ENCODE measurements at regions not wholly inside any gene's neighbourhood (a gene's known extent, or its start where the extent isn't known, plus 50 kb on each side); places are given as distances from the start of the nearest gene placed in this dataset.

DNA sequence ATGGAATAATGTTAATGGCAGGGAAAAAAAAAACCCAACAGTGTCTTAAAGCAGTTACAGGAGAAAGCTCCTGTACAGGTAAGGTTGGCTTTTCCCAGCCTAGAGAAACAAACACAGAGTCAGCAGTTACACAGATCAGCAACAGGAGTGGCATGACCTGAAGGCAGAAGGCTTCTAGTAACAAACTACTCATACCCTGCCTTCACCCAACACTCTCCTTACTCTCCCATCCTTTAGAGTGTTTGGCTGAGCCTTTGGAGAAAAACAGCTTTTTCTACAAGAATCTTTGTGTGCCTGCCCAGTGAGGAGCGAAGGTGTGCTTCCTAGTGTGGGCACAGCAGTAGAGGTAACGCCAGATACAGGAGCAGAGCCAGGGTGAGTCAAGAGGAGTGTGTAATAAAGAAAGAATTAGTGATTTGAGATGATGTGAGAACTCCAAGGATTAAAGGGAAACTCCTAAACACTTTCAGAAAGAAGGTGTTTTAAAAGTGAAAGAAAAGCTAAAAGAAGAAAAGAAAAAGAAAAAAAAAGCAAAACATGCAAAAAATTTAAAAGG lies 152.7 kb downstream of the POLR2M start:
- Histone ChIP-seq H3K9ac (no peak overlapping the region), H3K4me1 (ENCODE audit: control insufficient read depth in 1 of 2, insufficient read depth in 2 of 2, low read depth in 1 of 2, low read length in 1 of 2) (no peaks in the 10 kb centered on the region), H3K9me2 (no peaks in the 10 kb centered on the region), H3K9me3 (no peaks in the 10 kb centered on the region), H3K4me2 (no peak overlapping the region), H3K27ac (ENCODE audit: low read depth in 2 of 2, low read length in 1 of 2) (no peak overlapping the region), H3F3A (replicated peaks; ENCODE audit: insufficient read depth) (peaks cover 6% of the 10 kb centered on the region), H2AFZ (ENCODE audit: low read depth) (no peak overlapping the region), H3K79me2 (ENCODE audit: insufficient read depth) (no peaks in the 10 kb centered on the region), H3K27me3 (ENCODE audit: insufficient read depth) (no peaks in the 10 kb centered on the region; the same call in 1 of the 2 replicates), H3K36me3 (replicated peaks in 1 of 2; ENCODE audit: control insufficient read depth in 1 of 2, insufficient read depth in 2 of 2, low read length in 1 of 2) (no peaks in the 10 kb centered on the region), H4K20me1 (ENCODE audit: insufficient read depth) (no peaks in the 10 kb centered on the region), H3K4me3 (ENCODE audit: low read depth in 2 of 2, low read length in 1 of 2) (no peak overlapping the region)
- WGBS (ENCODE audit: low lambda C conversion rate) = 35% methylated on average over 2 of the region's 2 CpGs
- TF ChIP-seq FOXM1 (IDR thresholded peaks at IDR 0.05; ENCODE audit: low read depth) = no peak
- TF ChIP-seq, protein P1, sequence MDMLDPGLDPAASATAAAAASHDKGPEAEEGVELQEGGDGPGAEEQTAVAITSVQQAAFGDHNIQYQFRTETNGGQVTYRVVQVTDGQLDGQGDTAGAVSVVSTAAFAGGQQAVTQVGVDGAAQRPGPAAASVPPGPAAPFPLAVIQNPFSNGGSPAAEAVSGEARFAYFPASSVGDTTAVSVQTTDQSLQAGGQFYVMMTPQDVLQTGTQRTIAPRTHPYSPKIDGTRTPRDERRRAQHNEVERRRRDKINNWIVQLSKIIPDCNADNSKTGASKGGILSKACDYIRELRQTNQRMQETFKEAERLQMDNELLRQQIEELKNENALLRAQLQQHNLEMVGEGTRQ (IDR thresholded peaks at IDR 0.05; ENCODE audit: borderline replicate concordance, low read depth, low read length) = no peak
- ChIA-PET POLR2A (no interaction called here), CTCF (interaction anchor here (1.2 to 16.2 kb wide), 16 partner anchors 10 to 323 kb away, joined by 3 to 315 read pairs (median 6); partner anchors contain the start of gene ALDH1A2)
- DNase-seq = no peak

DNA sequence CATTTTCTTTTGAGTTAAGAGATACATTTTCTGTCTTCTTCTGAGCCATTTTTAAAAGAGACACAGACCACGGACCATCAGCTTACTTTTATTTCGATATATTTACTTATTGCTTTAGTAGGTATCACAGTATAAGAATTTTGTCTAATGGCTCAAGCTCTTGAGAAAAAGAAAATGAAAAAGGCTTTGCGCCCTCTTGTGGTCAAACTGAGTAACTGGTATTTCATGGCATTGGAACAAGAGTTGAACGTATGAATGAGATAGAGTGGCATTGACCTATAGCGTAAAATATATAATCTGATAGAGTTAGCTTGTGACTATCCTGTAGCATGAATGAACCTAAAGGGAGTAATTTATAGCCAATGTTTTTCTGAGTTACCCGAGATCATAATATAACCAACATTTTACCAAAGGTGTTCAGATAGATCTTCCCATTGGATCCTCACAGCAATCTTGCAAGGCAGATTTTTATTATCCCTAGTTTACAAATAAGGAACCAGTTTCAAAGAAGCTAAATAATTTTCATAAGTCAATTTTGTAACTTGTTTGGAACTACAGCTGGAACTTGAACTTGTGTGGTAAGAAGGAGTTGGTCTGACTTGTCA lies 154.6 kb downstream of the POLR2M start:
- POLR2A ChIA-PET = no interaction called here
- no peaks in the 10 kb centered on the region for H3K79me2 ChIP-seq (ENCODE audit: insufficient read depth)
- no peaks in the 10 kb centered on the region for H3K36me3 ChIP-seq (replicated peaks in 1 of 2; ENCODE audit: control insufficient read depth in 1 of 2, insufficient read depth in 2 of 2, low read length in 1 of 2)
- no peak overlapping the region for H2AFZ ChIP-seq (ENCODE audit: low read depth)
- H3K9ac ChIP-seq = no peak overlapping the region
- 24% methylated on average over 6 of the region's 6 CpGs for WGBS (ENCODE audit: low lambda C conversion rate)
- H3K27me3 ChIP-seq (ENCODE audit: insufficient read depth) = no peaks in the 10 kb centered on the region; the same call in 1 of the 2 replicates
- H3K4me1 ChIP-seq (ENCODE audit: control insufficient read depth in 1 of 2, insufficient read depth in 2 of 2, low read depth in 1 of 2, low read length in 1 of 2) = no peaks in the 10 kb centered on the region
- peaks cover 6% of the 10 kb centered on the region for H3F3A ChIP-seq (replicated peaks; ENCODE audit: insufficient read depth)
- H3K9me2 ChIP-seq = no peaks in the 10 kb centered on the region
- H3K9me3 ChIP-seq = no peaks in the 10 kb centered on the region
- DNase-seq = peak; percentile 24
- H3K4me2 ChIP-seq = no peak overlapping the region
- no peaks in the 10 kb centered on the region for H4K20me1 ChIP-seq (ENCODE audit: insufficient read depth)
- no peak overlapping the region; a peak in 1 of 4 replicates for H3K4me3 ChIP-seq (ENCODE audit: low read depth in 2 of 2, low read length in 1 of 2)
- TF ChIP-seq SMC3 (IDR thresholded peaks at IDR 0.05; ENCODE audit: low read depth, low read length) = peak; percentile 89
- TF ChIP-seq RAD21 (IDR thresholded peaks at IDR 0.05; ENCODE audit: low read length) = peak; percentile 81
- TF ChIP-seq SIN3A (IDR thresholded peaks at IDR 0.05; ENCODE audit: borderline replicate concordance, low read depth, low read length) = no peak
- no peak for TF ChIP-seq RFX5 (IDR thresholded peaks at IDR 0.05; ENCODE audit: low read length)
- TF ChIP-seq, protein P2, sequence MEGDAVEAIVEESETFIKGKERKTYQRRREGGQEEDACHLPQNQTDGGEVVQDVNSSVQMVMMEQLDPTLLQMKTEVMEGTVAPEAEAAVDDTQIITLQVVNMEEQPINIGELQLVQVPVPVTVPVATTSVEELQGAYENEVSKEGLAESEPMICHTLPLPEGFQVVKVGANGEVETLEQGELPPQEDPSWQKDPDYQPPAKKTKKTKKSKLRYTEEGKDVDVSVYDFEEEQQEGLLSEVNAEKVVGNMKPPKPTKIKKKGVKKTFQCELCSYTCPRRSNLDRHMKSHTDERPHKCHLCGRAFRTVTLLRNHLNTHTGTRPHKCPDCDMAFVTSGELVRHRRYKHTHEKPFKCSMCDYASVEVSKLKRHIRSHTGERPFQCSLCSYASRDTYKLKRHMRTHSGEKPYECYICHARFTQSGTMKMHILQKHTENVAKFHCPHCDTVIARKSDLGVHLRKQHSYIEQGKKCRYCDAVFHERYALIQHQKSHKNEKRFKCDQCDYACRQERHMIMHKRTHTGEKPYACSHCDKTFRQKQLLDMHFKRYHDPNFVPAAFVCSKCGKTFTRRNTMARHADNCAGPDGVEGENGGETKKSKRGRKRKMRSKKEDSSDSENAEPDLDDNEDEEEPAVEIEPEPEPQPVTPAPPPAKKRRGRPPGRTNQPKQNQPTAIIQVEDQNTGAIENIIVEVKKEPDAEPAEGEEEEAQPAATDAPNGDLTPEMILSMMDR (IDR thresholded peaks at IDR 0.05) = peak; percentile 90
- CTCF ChIA-PET = interaction anchor here (0.6 to 16.2 kb wide), 90 partner anchors 9 to 369 kb away, joined by 3 to 315 read pairs (median 5); partner anchors contain the start of genes ALDH1A2 and POLR2M
- no peak overlapping the region for H3K27ac ChIP-seq (ENCODE audit: low read depth in 2 of 2, low read length in 1 of 2)

Data from SK-N-SH (cell line).